HepG2 (cell line): ENCODE measurements at regions not wholly inside any gene's neighbourhood (a gene's known extent, or its start where the extent isn't known, plus 50 kb on each side); places are given as distances from the start of the nearest gene placed in this dataset.

ENCODE experiments used
- ATAC-seq: fragments of 200-7000 bp; cut with Tn5 transposase; 3 replicates; pipeline ENCODE4 v1.9.1; 2020; ENCODE audit warnings: mild to moderate bottlenecking, moderate library complexity
- BruUV-seq: library from RNA; stranded (reverse); fragments of 400-500 nt; replicated peaks from 2 replicates; lab custom pipeline; 2021; lab: Mats Ljungman, UMichigan
- CTCF ChIA-PET: fragments of 300-600 bp; formaldehyde crosslinking; extraction: SDS; loops from one replicate; lab custom pipeline; 2021; ENCODE audit warnings: low total read pairs, inconsistent platforms, low intra/inter-chr PET ratio; lab: Yijun Ruan, JAX
- POLR2A ChIA-PET: fragments of 350-600 bp; sonication (Branson Sonifier 250); formaldehyde crosslinking; loops from one replicate; lab custom pipeline; 2020; ENCODE audit warnings: antibody characterized with exemption, inconsistent platforms; lab: Yijun Ruan, JAX
- DNase-seq: peaks from one replicate; pipeline ENCODE4 v3.0.0-alpha.2; 2015; ENCODE audit warnings: low spot score
- FAIRE-seq: peaks from 3 replicates; lab custom pipeline; 2011; peaks lifted over from hg19 to GRCh38; lab: Jason Lieb, UNC
- H2AFZ ChIP-seq: one replicate; pipeline ENCODE4 v1.6.1; 2011; ENCODE audit warnings: low read length, inconsistent platforms
- H3K27ac ChIP-seq: fragments of 300-600 bp; 3 replicates; pipeline ENCODE4 v1.8.0; 2011; ENCODE audit warnings: mixed run types, mild to moderate bottlenecking, mixed read lengths, low read length, inconsistent platforms; ENCODE audit not compliant: insufficient read depth; ENCODE audit errors: extremely low read length
- H3K27me3 ChIP-seq, 2 experiments: fragments of 200-600 bp in 1 of 2; 2 replicates in 1 of 2; 3 replicates in 1 of 2; pipeline versions ENCODE4 v1.6.0 to v1.8.0; 2011; ENCODE audit warnings: low read length in 2 of 2, mild to moderate bottlenecking in 2 of 2, moderate library complexity in 2 of 2, inconsistent platforms in 1 of 2; ENCODE audit not compliant: insufficient read depth in 2 of 2, control insufficient read depth in 1 of 2
- H3K36me3 ChIP-seq, 2 experiments: fragments of 200-600 bp in 1 of 2; replicated peaks in 1 of 2; 2 replicates in 1 of 2; 3 replicates in 1 of 2; pipeline versions ENCODE4 v1.5.1 to v1.8.0; 2011; ENCODE audit warnings: low read length in 2 of 2, inconsistent platforms in 1 of 2; ENCODE audit not compliant: insufficient read depth in 2 of 2, control insufficient read depth in 1 of 2
- H3K4me1 ChIP-seq: 2 replicates; pipeline ENCODE4 v1.5.1; 2012; ENCODE audit warnings: low read length, inconsistent platforms; ENCODE audit not compliant: insufficient read depth
- H3K4me2 ChIP-seq: 2 replicates; pipeline ENCODE4 v1.6.0; 2011; ENCODE audit warnings: low read depth, low read length, inconsistent platforms
- H3K4me3 ChIP-seq, 3 experiments: fragments of 200-600 bp in 1 of 3; sonication (generic), shearing (Covaris generic) in 1 of 3; replicated peaks in 1 of 3; 2 replicates each; pipeline ENCODE4 v1.5.1; 2011 to 2016; ENCODE audit warnings: low read length in 3 of 3, inconsistent platforms in 2 of 3, low read depth in 2 of 3, mild to moderate bottlenecking in 2 of 3, control low read depth in 1 of 3, mixed read lengths in 1 of 3; ENCODE audit not compliant: insufficient read depth in 1 of 3
- H3K79me2 ChIP-seq: one replicate; pipeline ENCODE4 v1.6.1; 2011; ENCODE audit warnings: low read length, inconsistent platforms; ENCODE audit not compliant: insufficient read depth
- H3K9ac ChIP-seq: 2 replicates; pipeline ENCODE4 v1.6.0; 2011; ENCODE audit warnings: mild to moderate bottlenecking, low read depth, low read length, inconsistent platforms; ENCODE audit not compliant: insufficient read depth
- H3K9me3 ChIP-seq: 2 replicates; pipeline ENCODE4 v1.5.1; 2012; ENCODE audit warnings: mild to moderate bottlenecking, low read length
- H4K20me1 ChIP-seq: 2 replicates; pipeline ENCODE4 v1.6.0; 2011; ENCODE audit warnings: inconsistent platforms, mild to moderate bottlenecking, low read length, moderate library complexity; ENCODE audit not compliant: insufficient read depth
- ATF4 ChIP-seq, 2 experiments: fragments of 450-650 bp in 1 of 2; sonication (generic) in 1 of 2; formaldehyde crosslinking; IDR thresholded peaks; 2 replicates each; pipeline versions ENCODE4 v1.5.0 to v1.8.0; 2020 to 2022; ENCODE audit warnings: mild to moderate bottlenecking in 1 of 2, missing genetic modification reagents in 1 of 2
- CBX5 ChIP-seq: sonication (generic); formaldehyde crosslinking; IDR thresholded peaks from 2 replicates; pipeline ENCODE4 v1.4.0; 2020; ENCODE audit warnings: missing genetic modification reagents, borderline replicate concordance
- ELF1 ChIP-seq: sonication (generic); formaldehyde crosslinking; IDR thresholded peaks from 2 replicates; pipeline ENCODE4 v1.4.0; 2020; ENCODE audit warnings: missing genetic modification reagents
- GATA4 ChIP-seq: sonication (generic); IDR thresholded peaks from 2 replicates; pipeline ENCODE4 v1.6.1; 2016; ENCODE audit warnings: antibody characterized with exemption, low read depth, borderline replicate concordance
- HDAC1 ChIP-seq: sonication (generic); formaldehyde crosslinking; IDR thresholded peaks from 2 replicates; pipeline ENCODE4 v1.5.1; 2020; ENCODE audit warnings: mild to moderate bottlenecking, missing genetic modification reagents
- HOXA3 ChIP-seq: sonication (generic); formaldehyde crosslinking; IDR thresholded peaks from 2 replicates; pipeline ENCODE4 v1.5.0; 2020; ENCODE audit warnings: missing genetic modification reagents
- KLF15 ChIP-seq: sonication (generic); formaldehyde crosslinking; IDR thresholded peaks from 2 replicates; pipeline ENCODE4 v1.8.1; 2023; ENCODE audit warnings: borderline replicate concordance, mild to moderate bottlenecking, inconsistent platforms, missing genetic modification reagents, mixed read lengths
- MTF1 ChIP-seq: sonication (generic); formaldehyde crosslinking; IDR thresholded peaks from 2 replicates; pipeline ENCODE4 v1.5.0; 2020; ENCODE audit warnings: missing genetic modification reagents
- MYC ChIP-seq: sonication (generic); formaldehyde crosslinking; IDR thresholded peaks from 2 replicates; pipeline ENCODE4 v1.9.0; 2021; ENCODE audit warnings: missing genetic modification reagents, borderline replicate concordance
- NKX3-1 ChIP-seq: sonication (generic); formaldehyde crosslinking; IDR thresholded peaks from 2 replicates; pipeline ENCODE4 v1.5.0; 2020; ENCODE audit warnings: missing genetic modification reagents
- ZBTB37 ChIP-seq: sonication (generic); formaldehyde crosslinking; IDR thresholded peaks from 2 replicates; pipeline ENCODE4 v1.4.0; 2020; ENCODE audit warnings: mild to moderate bottlenecking, missing genetic modification reagents
- ZNF331 ChIP-seq: sonication (generic); formaldehyde crosslinking; IDR thresholded peaks from 2 replicates; pipeline ENCODE4 v1.4.0; 2020; ENCODE audit warnings: missing genetic modification reagents
- ZNF589 ChIP-seq: sonication (generic); formaldehyde crosslinking; conservative IDR thresholded peaks from 2 replicates; pipeline ENCODE4 v1.8.0; 2022; ENCODE audit warnings: mild to moderate bottlenecking, moderate library complexity, missing genetic modification reagents
- ZNF766 ChIP-seq: sonication (generic); formaldehyde crosslinking; IDR thresholded peaks from 2 replicates; pipeline ENCODE4 v1.5.0; 2020; ENCODE audit warnings: missing genetic modification reagents, borderline replicate concordance
- WGBS: methylation state at CpG from one replicate; pipeline ENCODE4 v1.1.6; 2017; ENCODE audit warnings: low lambda C conversion rate; 5-methylcytosine and 5-hydroxymethylcytosine counted together
- in situ Hi-C: cut with HindIII; loops from 2 replicates; pipeline ENCODE4 v1.10.0; 2017; ENCODE audit warnings: low pct_unique_long_range_greater_than_20kb; ENCODE audit not compliant: extremely low pct_ligation_motif_present
- intact Hi-C: fragments of 100-400 bp; cut with micrococcal nuclease; formaldehyde crosslinking; loops from one replicate; pipeline ENCODE4 v1.10.0; 2022; ENCODE audit not compliant: unreplicated experiment
- TF ChIP-seq, protein P1 (sequence below): sonication (generic); formaldehyde crosslinking; IDR thresholded peaks from 2 replicates; pipeline ENCODE4 v1.4.0; 2020; ENCODE audit warnings: mild to moderate bottlenecking, missing genetic modification reagents
- TF ChIP-seq, protein P2 (sequence below): sonication (generic); formaldehyde crosslinking; IDR thresholded peaks from 2 replicates; pipeline ENCODE4 v1.5.0; 2020; ENCODE audit warnings: mild to moderate bottlenecking, missing genetic modification reagents

- 19% methylated on average over 3 of the region's 3 CpGs for WGBS
- ChIA-PET CTCF (no interaction called here), POLR2A (no interaction called here)
- Histone ChIP-seq H4K20me1 (no peaks in the 10 kb centered on the region), H3K79me2 (no peaks in the 10 kb centered on the region), H3K4me1 (no peaks in the 10 kb centered on the region), H3K4me2 (no peak overlapping the region), H3K36me3 (no peaks in the 10 kb centered on the region), H3K27ac (no peak overlapping the region), H3K27me3 (no peaks in the 10 kb centered on the region; a peak in 1 of 5 replicates), H3K4me3 (no peak overlapping the region), H3K9me3 (peaks cover 19% of the 10 kb centered on the region), H2AFZ (no peak overlapping the region), H3K9ac (no peak overlapping the region)
- DNase-seq (no peak), ATAC-seq (no peak), FAIRE-seq (no peak)
- in situ Hi-C loops: no loop called here
- no TSS peak for BruUV-seq
- intact Hi-C loops: no loop called here
- no peak for TF ChIP-seq NKX3-1
- no peak for TF ChIP-seq ZBTB37 (CRISPR knock-in tag)
- no peak for TF ChIP-seq ZNF766 (CRISPR knock-in tag)
- TF ChIP-seq MYC (CRISPR knock-in tag): no peak
- TF ChIP-seq MTF1 (CRISPR knock-in tag): no peak
- TF ChIP-seq HDAC1 (CRISPR knock-in tag): no peak
- TF ChIP-seq KLF15: no peak
- TF ChIP-seq, protein P1, sequence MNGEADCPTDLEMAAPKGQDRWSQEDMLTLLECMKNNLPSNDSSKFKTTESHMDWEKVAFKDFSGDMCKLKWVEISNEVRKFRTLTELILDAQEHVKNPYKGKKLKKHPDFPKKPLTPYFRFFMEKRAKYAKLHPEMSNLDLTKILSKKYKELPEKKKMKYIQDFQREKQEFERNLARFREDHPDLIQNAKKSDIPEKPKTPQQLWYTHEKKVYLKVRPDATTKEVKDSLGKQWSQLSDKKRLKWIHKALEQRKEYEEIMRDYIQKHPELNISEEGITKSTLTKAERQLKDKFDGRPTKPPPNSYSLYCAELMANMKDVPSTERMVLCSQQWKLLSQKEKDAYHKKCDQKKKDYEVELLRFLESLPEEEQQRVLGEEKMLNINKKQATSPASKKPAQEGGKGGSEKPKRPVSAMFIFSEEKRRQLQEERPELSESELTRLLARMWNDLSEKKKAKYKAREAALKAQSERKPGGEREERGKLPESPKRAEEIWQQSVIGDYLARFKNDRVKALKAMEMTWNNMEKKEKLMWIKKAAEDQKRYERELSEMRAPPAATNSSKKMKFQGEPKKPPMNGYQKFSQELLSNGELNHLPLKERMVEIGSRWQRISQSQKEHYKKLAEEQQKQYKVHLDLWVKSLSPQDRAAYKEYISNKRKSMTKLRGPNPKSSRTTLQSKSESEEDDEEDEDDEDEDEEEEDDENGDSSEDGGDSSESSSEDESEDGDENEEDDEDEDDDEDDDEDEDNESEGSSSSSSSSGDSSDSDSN (CRISPR knock-in tag): no peak
- TF ChIP-seq ZNF589 (CRISPR knock-in tag): no peak
- TF ChIP-seq, protein P2, sequence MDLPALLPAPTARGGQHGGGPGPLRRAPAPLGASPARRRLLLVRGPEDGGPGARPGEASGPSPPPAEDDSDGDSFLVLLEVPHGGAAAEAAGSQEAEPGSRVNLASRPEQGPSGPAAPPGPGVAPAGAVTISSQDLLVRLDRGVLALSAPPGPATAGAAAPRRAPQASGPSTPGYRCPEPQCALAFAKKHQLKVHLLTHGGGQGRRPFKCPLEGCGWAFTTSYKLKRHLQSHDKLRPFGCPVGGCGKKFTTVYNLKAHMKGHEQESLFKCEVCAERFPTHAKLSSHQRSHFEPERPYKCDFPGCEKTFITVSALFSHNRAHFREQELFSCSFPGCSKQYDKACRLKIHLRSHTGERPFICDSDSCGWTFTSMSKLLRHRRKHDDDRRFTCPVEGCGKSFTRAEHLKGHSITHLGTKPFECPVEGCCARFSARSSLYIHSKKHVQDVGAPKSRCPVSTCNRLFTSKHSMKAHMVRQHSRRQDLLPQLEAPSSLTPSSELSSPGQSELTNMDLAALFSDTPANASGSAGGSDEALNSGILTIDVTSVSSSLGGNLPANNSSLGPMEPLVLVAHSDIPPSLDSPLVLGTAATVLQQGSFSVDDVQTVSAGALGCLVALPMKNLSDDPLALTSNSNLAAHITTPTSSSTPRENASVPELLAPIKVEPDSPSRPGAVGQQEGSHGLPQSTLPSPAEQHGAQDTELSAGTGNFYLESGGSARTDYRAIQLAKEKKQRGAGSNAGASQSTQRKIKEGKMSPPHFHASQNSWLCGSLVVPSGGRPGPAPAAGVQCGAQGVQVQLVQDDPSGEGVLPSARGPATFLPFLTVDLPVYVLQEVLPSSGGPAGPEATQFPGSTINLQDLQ (CRISPR knock-in tag): no peak
- no peak for TF ChIP-seq ELF1 (CRISPR knock-in tag)
- no peak for TF ChIP-seq GATA4
- no peak for TF ChIP-seq ATF4 (CRISPR knock-in tag; IDR thresholded peaks at IDR 0.05)
- TF ChIP-seq ZNF331 (CRISPR knock-in tag): no peak
- TF ChIP-seq HOXA3 (CRISPR knock-in tag): no peak
- TF ChIP-seq CBX5 (CRISPR knock-in tag): no peak
Measured at GRCh38 chr12:84150201-84150600, 762.4 kb downstream of the SLC6A15 start.
